ENCODE measurements at regions not wholly inside any gene's neighbourhood (a gene's known extent, or its start where the extent isn't known, plus 50 kb on each side); places are given as distances from the start of the nearest gene placed in this dataset.

DNA sequence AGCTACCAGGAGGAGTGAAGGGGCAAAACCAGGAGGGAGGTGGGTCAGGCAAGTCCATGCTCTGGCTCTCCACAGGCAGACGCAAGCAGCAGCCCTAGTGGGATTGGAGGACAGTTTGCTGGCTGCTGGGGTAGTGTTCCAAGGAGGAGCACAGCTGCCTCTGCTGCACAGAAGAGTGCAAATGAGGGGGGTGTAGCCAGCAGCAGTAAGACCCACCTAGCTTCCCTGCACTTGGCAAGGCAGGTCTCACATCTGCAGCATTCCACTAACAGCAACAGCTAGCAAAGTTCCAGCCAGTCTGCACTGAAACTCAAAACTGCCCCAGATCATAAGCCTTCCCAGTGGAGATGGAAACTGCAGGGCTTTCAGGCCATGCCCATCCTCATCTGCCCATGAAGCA is 405.0 kb downstream of the UTRN start:
- TF ChIP-seq REST (IDR thresholded peaks at IDR 0.05; ENCODE audit: low read depth) (no peak), CEBPB (IDR thresholded peaks at IDR 0.05) (no peak), TAF1 (IDR thresholded peaks at IDR 0.05; ENCODE audit: low read depth) (no peak), NFIC (IDR thresholded peaks at IDR 0.05) (no peak), TEAD4 (IDR thresholded peaks at IDR 0.05) (no peak), EGR1 (IDR thresholded peaks at IDR 0.05) (no peak), YY1 (IDR thresholded peaks at IDR 0.05; ENCODE audit: low read depth) (no peak), CREB1 (IDR thresholded peaks at IDR 0.05; ENCODE audit: low read depth) (no peak), EP300 (IDR thresholded peaks at IDR 0.05; ENCODE audit: borderline replicate concordance) (no peak), RAD21 (IDR thresholded peaks at IDR 0.05; ENCODE audit: low read depth) (no peak)
- TF ChIP-seq, protein P1, sequence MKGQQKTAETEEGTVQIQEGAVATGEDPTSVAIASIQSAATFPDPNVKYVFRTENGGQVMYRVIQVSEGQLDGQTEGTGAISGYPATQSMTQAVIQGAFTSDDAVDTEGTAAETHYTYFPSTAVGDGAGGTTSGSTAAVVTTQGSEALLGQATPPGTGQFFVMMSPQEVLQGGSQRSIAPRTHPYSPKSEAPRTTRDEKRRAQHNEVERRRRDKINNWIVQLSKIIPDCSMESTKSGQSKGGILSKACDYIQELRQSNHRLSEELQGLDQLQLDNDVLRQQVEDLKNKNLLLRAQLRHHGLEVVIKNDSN (IDR thresholded peaks at IDR 0.05), result no peak
- TF ChIP-seq, protein P2, sequence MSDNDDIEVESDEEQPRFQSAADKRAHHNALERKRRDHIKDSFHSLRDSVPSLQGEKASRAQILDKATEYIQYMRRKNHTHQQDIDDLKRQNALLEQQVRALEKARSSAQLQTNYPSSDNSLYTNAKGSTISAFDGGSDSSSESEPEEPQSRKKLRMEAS (IDR thresholded peaks at IDR 0.05), result no peak

DNA sequence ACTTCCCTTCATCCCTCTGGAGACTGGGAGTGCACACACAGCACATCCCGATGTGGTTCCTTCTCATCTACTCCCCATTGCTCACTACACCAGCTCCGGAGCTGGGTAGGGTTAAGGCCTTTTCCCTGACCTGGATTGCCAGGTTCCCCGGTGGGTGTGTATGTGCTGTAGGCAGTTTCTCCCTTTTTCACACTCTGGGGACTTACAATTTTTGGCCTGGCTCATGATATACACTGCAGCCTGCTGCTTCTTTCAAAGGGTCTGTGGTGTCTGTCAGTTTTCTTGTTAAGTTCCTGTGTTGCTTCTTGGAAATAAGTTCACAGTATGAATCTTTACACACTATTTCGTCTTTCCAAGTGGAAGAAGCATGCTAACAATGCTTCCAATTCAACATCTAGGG is 405.5 kb downstream of the UTRN start:
- TF ChIP-seq REST (IDR thresholded peaks at IDR 0.05; ENCODE audit: low read depth) (no peak), CREB1 (IDR thresholded peaks at IDR 0.05; ENCODE audit: low read depth) (no peak), ZBTB7A (IDR thresholded peaks at IDR 0.05; ENCODE audit: low read depth) (no peak), NFIC (IDR thresholded peaks at IDR 0.05) (no peak)
- TF ChIP-seq, protein P2 (IDR thresholded peaks at IDR 0.05), result no peak

GRCh38 chr6:144695858-144696533 is 410.9 kb downstream of the UTRN start:
- TF ChIP-seq YY1 (IDR thresholded peaks at IDR 0.05; ENCODE audit: low read depth) (no peak), EGR1 (IDR thresholded peaks at IDR 0.05) (no peak), TEAD4 (IDR thresholded peaks at IDR 0.05) (no peak), CREB1 (IDR thresholded peaks at IDR 0.05; ENCODE audit: low read depth) (no peak), NFIC (IDR thresholded peaks at IDR 0.05) (no peak), CEBPB (IDR thresholded peaks at IDR 0.05) (no peak), FOXM1 (IDR thresholded peaks at IDR 0.05; ENCODE audit: borderline replicate concordance, low read depth) (no peak), RAD21 (IDR thresholded peaks at IDR 0.05; ENCODE audit: low read depth) (no peak), TAF1 (IDR thresholded peaks at IDR 0.05; ENCODE audit: low read depth) (no peak), EP300 (IDR thresholded peaks at IDR 0.05; ENCODE audit: borderline replicate concordance) (no peak), REST (IDR thresholded peaks at IDR 0.05; ENCODE audit: low read depth) (no peak), TCF12 (IDR thresholded peaks at IDR 0.05; ENCODE audit: low read depth) (no peak), ZBTB7A (IDR thresholded peaks at IDR 0.05; ENCODE audit: low read depth) (no peak)
- TF ChIP-seq, protein P1 (IDR thresholded peaks at IDR 0.05), result no peak
- TF ChIP-seq, protein P2 (IDR thresholded peaks at IDR 0.05), result no peak

GRCh38 chr6:144696610-144697368 is 411.7 kb downstream of the UTRN start:
- TF ChIP-seq FOXM1 (IDR thresholded peaks at IDR 0.05; ENCODE audit: borderline replicate concordance, low read depth) (no peak), NFIC (IDR thresholded peaks at IDR 0.05) (no peak), CREB1 (IDR thresholded peaks at IDR 0.05; ENCODE audit: low read depth) (no peak), REST (IDR thresholded peaks at IDR 0.05; ENCODE audit: low read depth) (no peak), TAF1 (IDR thresholded peaks at IDR 0.05; ENCODE audit: low read depth) (no peak), EP300 (IDR thresholded peaks at IDR 0.05; ENCODE audit: borderline replicate concordance) (no peak), RAD21 (IDR thresholded peaks at IDR 0.05; ENCODE audit: low read depth) (no peak), TEAD4 (IDR thresholded peaks at IDR 0.05) (no peak), ZBTB7A (IDR thresholded peaks at IDR 0.05; ENCODE audit: low read depth) (no peak), CEBPB (IDR thresholded peaks at IDR 0.05) (no peak)
